Sigmoid colon (tissue), 4 donors: ENCODE measurements at regions not wholly inside any gene's neighbourhood (a gene's known extent, or its start where the extent isn't known, plus 50 kb on each side); places are given as distances from the start of the nearest gene placed in this dataset.

Source experiments
- CTCF ChIP-seq, 4 experiments: fragments of 450-650 bp in 3 of 4; fragments of 200-600 bp in 1 of 4; IDR thresholded peaks; one replicate each; pipeline ENCODE4 v1.5.1; 2016 to 2019; ENCODE audit warnings: antibody characterized with exemption in 4 of 4, mild to moderate bottlenecking in 3 of 4, moderate library complexity in 2 of 4
- EP300 ChIP-seq, 4 donors: sonication (generic); formaldehyde crosslinking; IDR thresholded peaks; one replicate each; pipeline ENCODE4 v1.6.1; 2017; ENCODE audit warnings: antibody characterized with exemption in 4 of 4
- POLR2A ChIP-seq, 2 donors: fragments of 450-650 bp; IDR thresholded peaks; one replicate each; pipeline ENCODE4 v1.6.1; 2016; ENCODE audit warnings: antibody characterized with exemption in 2 of 2, mild to moderate bottlenecking in 2 of 2, moderate library complexity in 2 of 2
- POLR2AphosphoS5 ChIP-seq, 4 donors: sonication (generic); formaldehyde crosslinking; IDR thresholded peaks; one replicate each; pipeline ENCODE4 v1.6.1; 2017; ENCODE audit warnings: antibody characterized with exemption in 4 of 4

GRCh38 chr5:9832921-9833320 lies 202.8 kb upstream of the TAS2R1 start:
- TF ChIP-seq POLR2A (IDR thresholded peaks at IDR 0.05) (no peak), CTCF (IDR thresholded peaks at IDR 0.05) (no peak), POLR2AphosphoS5 (IDR thresholded peaks at IDR 0.05) (no peak), EP300 (IDR thresholded peaks at IDR 0.05) (no peak)
